Urinary bladder (tissue), 3 donors: ENCODE measurements at regions not wholly inside any gene's neighbourhood (a gene's known extent, or its start where the extent isn't known, plus 50 kb on each side); places are given as distances from the start of the nearest gene placed in this dataset.
"Not testable (repeated sequence)": the region's sequence is repeated elsewhere in the genome, so short reads cannot be mapped to it uniquely, and the experiment has no call there.

Experiments
- DNase-seq: peaks from one replicate; pipeline ENCODE4 v3.0.0-alpha.2; 2015; ENCODE audit errors: extremely low spot score
- H3K27ac ChIP-seq: one replicate; pipeline ENCODE4 v1.5.1; 2013; ENCODE audit warnings: low read depth, mild to moderate bottlenecking, moderate library complexity
- H3K36me3 ChIP-seq: one replicate; pipeline ENCODE4 v1.6.1; 2013; ENCODE audit warnings: mild to moderate bottlenecking, moderate library complexity; ENCODE audit not compliant: insufficient read depth
- H3K4me1 ChIP-seq: one replicate; pipeline ENCODE4 v1.6.1; 2013; ENCODE audit warnings: mild to moderate bottlenecking, moderate library complexity; ENCODE audit not compliant: insufficient read depth
- H3K4me3 ChIP-seq: one replicate; pipeline ENCODE4 v1.5.1; 2013; ENCODE audit warnings: low read depth, low read length
- WGBS: extraction: QIAGEN DNeasy Blood & Tissue Kit; methylation state at CpG from one replicate; pipeline ENCODE4 v1.1.7; 2013; 5-methylcytosine and 5-hydroxymethylcytosine counted together
- donor health status: healthy with polysubstance abuse.
- donor health status: healthy.

- DNase-seq, H3K27ac ChIP-seq, H3K36me3 ChIP-seq, H3K4me1 ChIP-seq, H3K4me3 ChIP-seq: not testable (repeated sequence)
- WGBS: 66% methylated on average over 4 of the region's 4 CpGs
These were observed 221.1 kb downstream of the ZNF37A start for GRCh38 chr10:38315090-38315805.

GRCh38 chr10:38321393-38321792 is 227.3 kb downstream of the ZNF37A start:
- H3K4me1 ChIP-seq, DNase-seq, H3K4me3 ChIP-seq, H3K36me3 ChIP-seq, H3K27ac ChIP-seq: not testable (repeated sequence)
- 84% methylated on average over 8 of the region's 8 CpGs for WGBS

- not testable (repeated sequence) for H3K4me3 ChIP-seq, H3K27ac ChIP-seq, H3K36me3 ChIP-seq, DNase-seq, H3K4me1 ChIP-seq
- WGBS: 72% methylated on average over 2 of the region's 2 CpGs
These were observed 236.2 kb downstream of the ZNF37A start for GRCh38 chr10:38330306-38330705.

GRCh38 chr10:38331106-38331505 is 237.0 kb downstream of the ZNF37A start:
- not testable (repeated sequence) for H3K4me3 ChIP-seq, H3K27ac ChIP-seq, DNase-seq, H3K36me3 ChIP-seq, H3K4me1 ChIP-seq
- 84% methylated on average over 2 of the region's 2 CpGs for WGBS

- H3K36me3 ChIP-seq, H3K4me3 ChIP-seq, H3K4me1 ChIP-seq, H3K27ac ChIP-seq, DNase-seq: not testable (repeated sequence)
- 75% methylated on average over 3 of the region's 4 CpGs for WGBS
These were observed 239.6 kb downstream of the ZNF37A start for GRCh38 chr10:38333699-38334098.

GRCh38 chr10:38350645-38351044 is 256.5 kb downstream of the ZNF37A start:
- DNase-seq, H3K4me1 ChIP-seq, H3K4me3 ChIP-seq, H3K27ac ChIP-seq, H3K36me3 ChIP-seq: not testable (repeated sequence)
- 71% methylated on average over 1 of the region's 1 CpG for WGBS

- 72% methylated on average over 3 of the region's 3 CpGs for WGBS
- H3K4me3 ChIP-seq, H3K27ac ChIP-seq, DNase-seq, H3K36me3 ChIP-seq, H3K4me1 ChIP-seq: not testable (repeated sequence)
These were observed 260.3 kb downstream of the ZNF37A start for GRCh38 chr10:38354410-38354809.

GRCh38 chr10:38355911-38356526 is 261.9 kb downstream of the ZNF37A start:
- H3K4me3 ChIP-seq: peak overlapping the region; percentile 31
- H3K36me3 ChIP-seq, H3K4me1 ChIP-seq: not testable (repeated sequence)
- DNase-seq: peak; percentile 28
- 8% methylated on average over 33 of the region's 41 CpGs for WGBS
- H3K27ac ChIP-seq: peak overlapping the region; percentile 85

- H3K36me3 ChIP-seq, DNase-seq, H3K4me1 ChIP-seq: not testable (repeated sequence)
- Histone ChIP-seq H3K27ac (peak overlapping the region; percentile 62), H3K4me3 (peak overlapping the region; percentile 31)
- 5% methylated on average over 13 of the region's 16 CpGs for WGBS
These were observed 262.4 kb downstream of the ZNF37A start for GRCh38 chr10:38356527-38356926.

- H3K4me3 ChIP-seq, H3K4me1 ChIP-seq, H3K36me3 ChIP-seq, H3K27ac ChIP-seq, DNase-seq: not testable (repeated sequence)
These were observed 268.4 kb downstream of the ZNF37A start for GRCh38 chr10:38362514-38362913.

- H3K36me3 ChIP-seq, H3K27ac ChIP-seq, H3K4me1 ChIP-seq, DNase-seq, H3K4me3 ChIP-seq: not testable (repeated sequence)
- 98% methylated on average over 3 of the region's 4 CpGs for whole genome bisulfite sequencing
These were observed 269.9 kb downstream of the ZNF37A start for GRCh38 chr10:38364073-38364472.

GRCh38 chr10:38365917-38366316 is 271.8 kb downstream of the ZNF37A start:
- not testable (repeated sequence) for H3K27ac ChIP-seq, DNase-seq, H3K4me3 ChIP-seq, H3K4me1 ChIP-seq, H3K36me3 ChIP-seq
- WGBS: 54% methylated on average over 5 of the region's 5 CpGs

- not testable (repeated sequence) for H3K27ac ChIP-seq, DNase-seq, H3K36me3 ChIP-seq, H3K4me3 ChIP-seq, H3K4me1 ChIP-seq
- 76% methylated on average over 2 of the region's 2 CpGs for WGBS
These were observed 289.7 kb downstream of the ZNF37A start for GRCh38 chr10:38383800-38384199.

- H3K4me1 ChIP-seq, H3K27ac ChIP-seq, H3K4me3 ChIP-seq, DNase-seq, H3K36me3 ChIP-seq: not testable (repeated sequence)
These were observed 292.7 kb downstream of the ZNF37A start for GRCh38 chr10:38386869-38387268.
